BJ (cell line): ENCODE measurements at regions not wholly inside any gene's neighbourhood (a gene's known extent, or its start where the extent isn't known, plus 50 kb on each side); places are given as distances from the start of the nearest gene placed in this dataset.

Source experiments
- CTCF ChIA-PET: fragments of 350-600 bp; formaldehyde crosslinking; extraction: SDS; loops from one replicate; lab custom pipeline; 2021; ENCODE audit warnings: antibody characterized with exemption, inconsistent platforms; lab: Yijun Ruan, JAX
- POLR2A ChIA-PET: fragments of 300-600 bp; sonication (Branson Sonifier 250); formaldehyde crosslinking; extraction: SDS; loops from one replicate; lab custom pipeline; 2021; ENCODE audit warnings: antibody characterized with exemption; lab: Charles Lee
- DNase-seq: peaks from one replicate; pipeline ENCODE4 v3.0.0-alpha.2; 2011; ENCODE audit warnings: low read depth
- H3K27me3 ChIP-seq: 2 replicates; pipeline ENCODE4 v1.6.0; 2011; ENCODE audit warnings: low read length; ENCODE audit not compliant: control insufficient read depth, insufficient read depth
- H3K36me3 ChIP-seq: 2 replicates; pipeline ENCODE4 v1.5.1; 2011; ENCODE audit warnings: low read length; ENCODE audit not compliant: control insufficient read depth, insufficient read depth
- H3K4me3 ChIP-seq: 2 replicates; pipeline ENCODE4 v1.5.1; 2011; ENCODE audit warnings: low read depth, mild to moderate bottlenecking, control low read depth, low read length
- CTCF ChIP-seq: IDR thresholded peaks from 2 replicates; pipeline ENCODE4 v1.5.1; 2011; ENCODE audit warnings: low read depth, mild to moderate bottlenecking, control low read depth, inconsistent platforms, low read length, moderate library complexity; ENCODE audit not compliant: insufficient read depth

DNA sequence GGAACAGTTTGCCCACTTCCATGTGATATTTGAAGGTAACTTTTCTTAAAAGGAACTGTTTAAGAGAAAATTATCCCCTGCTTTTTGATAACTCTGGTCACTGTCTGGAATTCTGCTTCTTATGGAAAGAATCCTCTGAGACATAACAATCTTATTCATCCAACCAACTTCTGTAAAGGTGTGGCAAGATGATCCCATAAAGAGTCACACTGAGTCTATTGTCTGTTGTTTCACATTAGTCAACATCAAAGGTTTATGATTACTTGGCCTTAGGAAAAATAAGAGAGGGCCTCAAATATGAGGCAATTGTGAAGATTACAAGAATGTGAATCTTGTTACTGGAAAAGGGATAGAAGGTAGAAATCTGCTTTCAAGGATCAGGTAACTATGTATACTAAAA lies 88.0 kb upstream of the MAGEB18 start:
- H3K27me3 ChIP-seq = no peaks in the 10 kb centered on the region
- DNase-seq = no peak
- ChIA-PET CTCF (no interaction called here), POLR2A (no interaction called here)
- no peaks in the 10 kb centered on the region for H3K36me3 ChIP-seq
- TF ChIP-seq CTCF = no peak
- no peak overlapping the region for H3K4me3 ChIP-seq

- POLR2A ChIA-PET = no interaction called here
- CTCF ChIA-PET = no interaction called here
- DNase-seq = no peak
- TF ChIP-seq CTCF = no peak
- Histone ChIP-seq H3K4me3 (no peak overlapping the region), H3K36me3 (no peaks in the 10 kb centered on the region), H3K27me3 (no peaks in the 10 kb centered on the region)
Measured at GRCh38 chrX:26070882-26071281, 67.3 kb upstream of the MAGEB18 start.

- H3K4me3 ChIP-seq = no peak overlapping the region
- CTCF ChIA-PET = no interaction called here
- no peak for TF ChIP-seq CTCF
- POLR2A ChIA-PET = no interaction called here
- H3K27me3 ChIP-seq = no peaks in the 10 kb centered on the region
- DNase-seq = no peak
- H3K36me3 ChIP-seq = no peaks in the 10 kb centered on the region
Measured at GRCh38 chrX:26071618-26072017, 66.5 kb upstream of the MAGEB18 start.

DNA sequence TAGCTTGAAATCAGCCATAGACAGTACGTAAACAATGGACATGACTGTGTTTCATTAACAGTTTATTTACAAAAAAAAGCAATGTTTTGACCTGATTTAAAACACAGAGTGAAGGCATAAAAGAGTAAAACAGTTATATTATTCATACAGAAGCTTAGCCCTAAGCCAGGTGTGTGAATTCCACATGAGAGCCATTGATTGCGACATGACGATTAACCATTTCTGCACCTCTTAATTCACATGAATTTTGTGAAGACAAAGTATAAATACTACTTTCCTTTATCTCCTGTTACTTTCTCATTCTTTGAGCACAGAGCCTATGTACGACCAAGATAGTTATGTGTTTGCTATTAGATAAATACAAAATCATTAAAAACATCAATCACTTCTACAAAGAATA lies 55.0 kb upstream of the MAGEB18 start:
- TF ChIP-seq CTCF = no peak
- ChIA-PET CTCF (interaction anchor here (0.6 kb wide), 1 partner anchor 1105 kb away, joined by 3 read pairs; no protein-coding TSS in a partner anchor), POLR2A (no interaction called here)
- DNase-seq = no peak
- no peaks in the 10 kb centered on the region for H3K27me3 ChIP-seq
- no peaks in the 10 kb centered on the region for H3K36me3 ChIP-seq
- no peak overlapping the region for H3K4me3 ChIP-seq
